NCI-H1694 treated with DMSO at 0.1 percent for 48 hours (cell line): ENCODE measurements at regions not wholly inside any gene's neighbourhood (a gene's known extent, or its start where the extent isn't known, plus 50 kb on each side); places are given as distances from the start of the nearest gene placed in this dataset.

ENCODE experiments used
- DNase-seq: peaks from one replicate; lab custom pipeline; 2025; lab: John Stamatoyannopoulos, UW

GRCh38 chr5:143497749-143498148 lies 94.3 kb upstream of the NR3C1 start:
- DNase-seq = no peak

- no peak for DNase-seq
These were observed 93.5 kb upstream of the NR3C1 start for GRCh38 chr5:143496943-143497342.

GRCh38 chr5:143495821-143496275 lies 92.4 kb upstream of the NR3C1 start:
- DNase-seq = peak; percentile 91

- no peak for DNase-seq
These were observed 91.6 kb upstream of the NR3C1 start for GRCh38 chr5:143495110-143495509.

DNA sequence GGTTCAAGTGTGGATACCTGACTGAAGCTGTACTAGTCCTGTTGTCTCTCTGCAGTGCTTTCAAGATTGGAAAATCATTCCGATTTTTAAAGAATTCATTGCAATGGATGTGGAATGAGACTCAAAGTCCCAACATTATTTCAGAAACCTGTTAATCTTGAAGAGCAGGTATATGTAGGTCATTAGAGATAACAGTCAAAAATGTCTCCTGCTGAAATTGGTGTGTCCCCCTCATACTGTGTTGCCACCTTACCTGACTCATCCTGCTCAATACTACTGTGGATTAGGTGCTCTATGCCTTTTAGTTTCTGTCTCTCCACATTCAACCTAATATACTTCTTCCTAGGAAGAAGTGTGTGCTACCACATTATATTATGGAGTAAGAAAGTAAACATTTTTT lies 91.1 kb upstream of the NR3C1 start:
- DNase-seq = no peak

- no peak for DNase-seq
These were observed 90.7 kb upstream of the NR3C1 start for GRCh38 chr5:143494162-143494561.

- DNase-seq = no peak
These were observed 89.3 kb upstream of the NR3C1 start for GRCh38 chr5:143492783-143493182.

GRCh38 chr5:143491646-143492045 lies 88.2 kb upstream of the NR3C1 start:
- DNase-seq = no peak

- peak; percentile 43 for DNase-seq
These were observed 84.9 kb upstream of the NR3C1 start for GRCh38 chr5:143488381-143488780.

DNA sequence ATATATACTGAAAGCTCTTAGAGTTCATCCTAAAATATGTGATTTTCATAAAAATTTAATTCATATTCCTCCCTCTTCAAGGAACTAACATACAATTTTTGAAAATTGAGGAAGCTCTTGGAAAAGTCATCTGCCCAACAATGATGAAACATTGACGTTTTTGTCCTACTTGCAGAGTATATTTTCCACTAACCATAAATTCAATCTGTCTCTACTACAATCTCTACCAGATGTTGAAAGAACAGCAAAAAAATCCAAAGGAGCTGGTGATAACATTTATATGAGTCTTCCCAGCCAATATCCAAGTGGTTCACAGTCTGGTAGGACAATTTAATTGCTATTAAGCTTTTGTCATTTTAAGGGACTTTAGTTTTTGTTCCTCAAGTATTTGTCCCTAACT lies 81.1 kb upstream of the NR3C1 start:
- DNase-seq = no peak

GRCh38 chr5:143481697-143482531 lies 78.4 kb upstream of the NR3C1 start:
- DNase-seq = no peak

GRCh38 chr5:143480001-143480400 lies 76.5 kb upstream of the NR3C1 start:
- no peak for DNase-seq

DNA sequence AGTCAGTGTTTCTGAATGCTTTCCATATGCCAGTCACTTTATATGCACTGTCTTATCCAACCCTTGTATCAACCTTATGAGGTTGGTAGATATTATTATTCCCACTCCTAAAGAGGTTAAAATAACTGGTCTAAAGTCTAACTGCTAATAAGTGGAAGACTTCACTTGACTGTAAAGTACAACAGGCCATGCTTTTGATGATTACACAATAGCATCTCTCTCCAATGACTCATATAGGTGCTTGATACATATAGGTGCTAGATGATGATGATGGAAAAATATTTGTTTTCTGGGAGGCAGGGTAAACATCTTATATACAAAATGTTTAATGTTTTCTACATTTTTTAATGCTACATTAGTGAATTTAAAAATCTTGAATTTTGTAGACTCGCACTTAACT lies 75.9 kb upstream of the NR3C1 start:
- DNase-seq = no peak

DNA sequence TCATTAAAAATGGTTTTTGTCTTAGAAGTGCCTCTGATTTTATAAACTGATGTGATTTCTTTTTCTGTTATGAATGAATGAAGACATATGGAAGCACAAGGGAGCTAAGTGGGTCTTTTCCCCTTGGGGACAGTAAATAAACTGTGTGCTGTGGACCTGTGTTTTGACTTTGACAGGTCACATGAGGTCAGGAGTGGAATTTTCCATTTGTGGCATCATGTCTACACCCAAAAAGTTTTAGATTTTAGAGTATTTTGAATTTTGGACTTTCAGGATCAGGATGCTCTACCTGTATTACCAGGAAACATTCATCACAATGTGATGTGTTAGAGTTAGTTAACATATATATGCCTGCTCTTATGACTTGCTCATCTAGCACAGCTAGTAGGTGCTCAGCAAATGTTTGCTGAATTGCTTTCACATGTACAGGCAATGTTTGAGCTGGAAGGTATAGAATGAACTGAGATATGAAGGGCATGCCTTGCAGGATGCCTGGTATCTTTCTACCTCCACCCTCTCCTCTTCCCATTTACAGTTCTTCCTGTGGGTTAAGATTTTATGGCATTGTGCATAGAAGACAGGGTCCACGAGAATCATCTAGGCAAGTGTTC lies 73.2 kb upstream of the NR3C1 start:
- DNase-seq = no peak

DNA sequence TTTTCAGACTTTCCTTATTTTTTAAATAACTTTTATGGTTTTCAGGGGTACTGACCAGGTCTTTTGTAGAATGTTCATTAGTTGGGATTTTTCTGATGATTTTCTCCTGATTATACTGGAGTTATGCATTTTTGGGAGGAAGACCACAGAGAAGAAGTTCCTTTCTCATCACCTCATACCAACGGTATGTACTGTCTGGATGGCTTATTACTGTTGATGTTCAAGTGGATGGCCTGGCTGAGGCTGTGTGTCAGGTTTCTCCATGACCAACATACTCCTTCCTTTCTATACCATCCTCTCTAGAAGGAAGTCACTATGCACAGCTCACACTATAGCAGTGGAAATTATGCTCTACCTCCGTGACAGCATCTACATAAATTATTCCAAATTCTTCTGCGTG lies 71.1 kb upstream of the NR3C1 start:
- DNase-seq = no peak

GRCh38 chr5:143473481-143473880 lies 70.0 kb upstream of the NR3C1 start:
- no peak for DNase-seq

DNA sequence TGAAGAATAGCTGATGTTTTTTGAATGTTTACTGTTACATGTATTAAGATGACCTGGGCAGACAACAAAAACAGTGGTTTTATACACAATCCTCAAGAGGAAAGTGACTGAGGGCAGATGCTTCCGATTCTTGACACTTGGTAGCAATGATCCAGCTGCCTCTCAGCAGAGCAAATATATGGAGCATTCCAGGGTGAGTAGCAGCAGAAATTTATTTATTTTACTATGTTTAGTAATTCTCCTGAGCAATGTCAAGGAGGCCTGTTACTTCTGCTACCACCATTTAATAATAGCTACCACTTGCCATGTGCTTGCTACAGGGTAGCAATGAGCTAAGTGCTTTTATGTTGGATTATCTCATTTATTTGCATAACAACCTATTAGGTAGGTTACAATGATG lies 69.1 kb upstream of the NR3C1 start:
- DNase-seq = no peak

GRCh38 chr5:143471666-143472464 lies 68.4 kb upstream of the NR3C1 start:
- DNase-seq = no peak

DNA sequence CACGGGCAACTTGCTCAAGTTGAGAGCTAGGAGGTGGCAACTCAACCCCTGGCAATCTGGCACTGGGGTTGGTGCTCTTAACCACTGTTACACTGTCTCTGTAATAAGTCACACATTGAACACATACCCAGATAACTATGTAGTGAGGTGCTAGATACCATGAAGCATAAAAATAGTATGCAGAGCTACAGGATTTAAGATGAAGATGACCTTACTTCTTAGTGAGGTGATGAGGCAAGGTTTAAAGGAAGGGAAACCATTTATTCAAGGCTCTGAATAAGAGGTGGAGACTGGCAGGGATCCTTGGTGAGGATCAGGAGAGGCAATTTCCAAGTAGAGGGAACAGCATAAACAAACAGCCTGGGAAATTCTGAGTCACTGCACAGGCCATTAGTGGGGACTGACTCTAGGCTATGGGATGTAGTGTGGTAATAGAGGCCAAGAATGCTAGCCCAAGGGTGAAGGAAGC lies 67.6 kb upstream of the NR3C1 start:
- DNase-seq = no peak

GRCh38 chr5:143470120-143470519 lies 66.6 kb upstream of the NR3C1 start:
- no peak for DNase-seq

- DNase-seq = no peak
These were observed 65.6 kb upstream of the NR3C1 start for GRCh38 chr5:143469125-143469524.

GRCh38 chr5:143466632-143467031 lies 63.1 kb upstream of the NR3C1 start:
- DNase-seq = no peak
